Endothelial cell (in vitro differentiated cells): ENCODE measurements at regions not wholly inside any gene's neighbourhood (a gene's known extent, or its start where the extent isn't known, plus 50 kb on each side); places are given as distances from the start of the nearest gene placed in this dataset.
A peak's percentile ranks its signal among the peaks of the same experiment; 100 is the strongest.

Source experiments
- DNase-seq: peaks from one replicate; pipeline ENCODE4 v3.0.0; 2021; ENCODE audit warnings: low spot score
- H3K27ac Mint-ChIP-seq: one replicate; pipeline ENCODE4 v1.8.0; 2021; ENCODE audit warnings: mixed read lengths, inconsistent platforms; ENCODE audit not compliant: unreplicated experiment
- H3K27me3 Mint-ChIP-seq: one replicate; pipeline ENCODE4 v1.8.0; 2021; ENCODE audit warnings: mild to moderate bottlenecking, moderate library complexity, mixed read lengths, inconsistent platforms; ENCODE audit not compliant: unreplicated experiment
- H3K36me3 Mint-ChIP-seq: one replicate; pipeline ENCODE4 v1.8.0; 2021; ENCODE audit warnings: mild to moderate bottlenecking, low read depth, mixed read lengths, inconsistent platforms; ENCODE audit not compliant: unreplicated experiment
- H3K4me1 Mint-ChIP-seq: one replicate; pipeline ENCODE4 v1.8.0; 2021; ENCODE audit warnings: mild to moderate bottlenecking, mixed read lengths, inconsistent platforms; ENCODE audit not compliant: unreplicated experiment
- H3K4me3 Mint-ChIP-seq: one replicate; pipeline ENCODE4 v1.8.0; 2021; ENCODE audit warnings: mild to moderate bottlenecking, mixed read lengths, inconsistent platforms; ENCODE audit not compliant: unreplicated experiment
- H3K9me3 Mint-ChIP-seq: one replicate; pipeline ENCODE4 v1.8.0; 2021; ENCODE audit warnings: mixed read lengths, inconsistent platforms; ENCODE audit not compliant: unreplicated experiment
- TF ChIP-seq, protein P1 (sequence below): fragments of 200-600 bp; sonication (generic); IDR thresholded peaks from one replicate; pipeline ENCODE4 v1.5.0; 2021; ENCODE audit warnings: antibody characterized with exemption; ENCODE audit not compliant: unreplicated experiment

DNA sequence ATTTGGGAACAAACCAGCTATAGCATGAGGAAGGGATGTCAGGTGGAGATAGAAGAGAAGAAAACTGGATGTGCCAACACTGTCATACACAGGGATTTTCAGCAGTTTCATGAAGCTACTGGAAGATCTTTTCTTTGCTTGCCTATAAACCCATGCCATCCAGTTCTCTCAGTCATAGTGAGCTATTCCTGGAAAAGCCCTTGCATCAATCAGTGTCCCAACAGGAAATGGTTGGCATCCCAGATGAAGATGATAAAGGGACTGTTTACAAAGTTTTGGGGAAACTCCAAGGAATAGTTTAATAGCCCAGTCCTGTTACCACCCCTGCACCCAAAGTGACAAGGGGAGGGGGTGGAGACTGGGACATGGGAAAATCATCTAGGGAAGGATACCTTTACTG is 58.5 kb upstream of the ARGLU1 start:
- Mint-ChIP-seq H3K27ac (no peak overlapping the region), H3K36me3 (no peaks in the 10 kb centered on the region), H3K4me3 (no peak overlapping the region), H3K9me3 (no peaks in the 10 kb centered on the region), H3K27me3 (peaks cover 1% of the 10 kb centered on the region), H3K4me1 (peaks cover 47% of the 10 kb centered on the region)
- no peak for DNase-seq
- TF ChIP-seq, protein P1, sequence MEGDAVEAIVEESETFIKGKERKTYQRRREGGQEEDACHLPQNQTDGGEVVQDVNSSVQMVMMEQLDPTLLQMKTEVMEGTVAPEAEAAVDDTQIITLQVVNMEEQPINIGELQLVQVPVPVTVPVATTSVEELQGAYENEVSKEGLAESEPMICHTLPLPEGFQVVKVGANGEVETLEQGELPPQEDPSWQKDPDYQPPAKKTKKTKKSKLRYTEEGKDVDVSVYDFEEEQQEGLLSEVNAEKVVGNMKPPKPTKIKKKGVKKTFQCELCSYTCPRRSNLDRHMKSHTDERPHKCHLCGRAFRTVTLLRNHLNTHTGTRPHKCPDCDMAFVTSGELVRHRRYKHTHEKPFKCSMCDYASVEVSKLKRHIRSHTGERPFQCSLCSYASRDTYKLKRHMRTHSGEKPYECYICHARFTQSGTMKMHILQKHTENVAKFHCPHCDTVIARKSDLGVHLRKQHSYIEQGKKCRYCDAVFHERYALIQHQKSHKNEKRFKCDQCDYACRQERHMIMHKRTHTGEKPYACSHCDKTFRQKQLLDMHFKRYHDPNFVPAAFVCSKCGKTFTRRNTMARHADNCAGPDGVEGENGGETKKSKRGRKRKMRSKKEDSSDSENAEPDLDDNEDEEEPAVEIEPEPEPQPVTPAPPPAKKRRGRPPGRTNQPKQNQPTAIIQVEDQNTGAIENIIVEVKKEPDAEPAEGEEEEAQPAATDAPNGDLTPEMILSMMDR, result no peak

DNA sequence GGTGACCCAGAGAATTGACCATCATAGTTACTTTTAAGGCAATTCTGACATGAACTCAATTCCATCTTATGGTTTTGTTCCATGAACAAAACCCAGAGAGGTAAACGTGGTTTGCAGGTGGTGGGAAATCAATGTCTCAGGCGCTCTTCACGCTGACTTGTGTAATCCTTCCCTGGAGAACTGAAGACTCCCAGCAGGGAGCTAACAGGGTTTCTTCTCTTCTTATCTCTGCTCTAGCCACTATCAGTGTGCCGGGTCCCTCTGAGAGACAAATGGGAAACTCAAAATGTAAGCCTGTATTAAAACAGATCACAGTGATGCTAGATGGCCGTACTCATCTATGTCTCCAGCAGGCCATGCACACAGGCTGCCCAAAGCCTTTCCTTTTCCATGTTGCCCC is 57.6 kb upstream of the ARGLU1 start:
- Mint-ChIP-seq H3K27ac (no peak overlapping the region), H3K4me1 (peaks cover 52% of the 10 kb centered on the region), H3K36me3 (no peaks in the 10 kb centered on the region), H3K9me3 (no peaks in the 10 kb centered on the region), H3K4me3 (no peak overlapping the region), H3K27me3 (peaks cover 1% of the 10 kb centered on the region)
- TF ChIP-seq, protein P1, result no peak
- DNase-seq, result no peak

DNA sequence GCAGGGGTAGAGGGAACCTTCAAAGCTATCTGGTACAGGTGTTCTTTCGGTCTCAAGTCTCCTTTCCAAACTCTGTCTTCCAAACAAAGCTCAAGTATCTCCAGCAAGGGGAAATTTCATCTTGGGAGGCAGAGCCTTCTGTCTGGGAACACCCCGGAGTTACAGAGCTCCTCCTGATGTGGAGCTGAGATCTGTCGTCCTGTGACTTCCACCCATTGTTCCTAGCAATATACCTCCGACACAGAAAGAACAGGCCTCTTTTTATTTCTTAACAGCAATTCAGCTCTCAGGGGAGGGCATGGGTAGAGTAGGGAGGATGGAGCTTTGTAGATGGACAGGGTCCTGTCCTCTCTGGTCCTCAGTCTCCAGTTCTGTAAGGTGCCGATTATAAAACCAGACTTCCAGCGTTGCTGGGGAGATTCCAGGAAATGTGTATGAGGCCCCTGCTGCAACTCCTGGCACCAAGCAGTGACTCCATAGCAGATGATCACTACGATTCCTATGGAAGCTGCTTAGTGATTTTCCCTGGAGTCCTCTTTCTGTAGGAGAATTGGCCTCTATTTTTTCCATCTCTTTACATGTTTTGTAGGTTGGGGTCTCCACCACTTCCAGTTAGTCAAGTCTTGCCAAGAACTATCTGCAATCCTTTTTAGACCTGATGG is 56.0 kb upstream of the ARGLU1 start:
- no peak for DNase-seq
- no peaks in the 10 kb centered on the region for H3K9me3 Mint-ChIP-seq
- H3K36me3 Mint-ChIP-seq, result no peaks in the 10 kb centered on the region
- H3K4me3 Mint-ChIP-seq, result no peak overlapping the region
- H3K27ac Mint-ChIP-seq, result peak overlapping the region; percentile 86
- H3K27me3 Mint-ChIP-seq, result peaks cover 3% of the 10 kb centered on the region
- peaks cover 50% of the 10 kb centered on the region for H3K4me1 Mint-ChIP-seq
- TF ChIP-seq, protein P1, result no peak

DNA sequence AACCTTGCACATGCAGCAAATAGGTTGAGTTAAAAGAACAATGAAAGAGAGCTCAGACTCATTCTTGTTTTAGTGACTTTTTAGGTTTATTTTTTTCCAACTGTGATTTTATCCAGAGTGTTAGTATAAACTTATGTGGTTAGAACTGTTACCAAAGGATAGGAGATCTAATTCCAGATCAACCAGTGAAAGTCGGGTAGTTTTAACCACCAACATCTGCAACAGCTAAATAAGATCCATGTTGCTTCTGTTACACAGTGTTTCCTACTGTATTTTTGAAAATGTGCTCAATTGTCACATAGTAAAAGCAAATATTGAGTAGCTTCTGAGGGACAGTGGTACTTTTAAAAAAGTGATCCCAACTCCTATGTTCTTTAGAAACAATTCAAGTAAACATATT is 53.9 kb upstream of the ARGLU1 start:
- Mint-ChIP-seq H3K9me3 (no peaks in the 10 kb centered on the region), H3K27ac (no peak overlapping the region), H3K36me3 (no peaks in the 10 kb centered on the region), H3K4me1 (peaks cover 49% of the 10 kb centered on the region), H3K27me3 (peaks cover 5% of the 10 kb centered on the region), H3K4me3 (no peak overlapping the region)
- TF ChIP-seq, protein P1, result no peak
- no peak for DNase-seq

DNA sequence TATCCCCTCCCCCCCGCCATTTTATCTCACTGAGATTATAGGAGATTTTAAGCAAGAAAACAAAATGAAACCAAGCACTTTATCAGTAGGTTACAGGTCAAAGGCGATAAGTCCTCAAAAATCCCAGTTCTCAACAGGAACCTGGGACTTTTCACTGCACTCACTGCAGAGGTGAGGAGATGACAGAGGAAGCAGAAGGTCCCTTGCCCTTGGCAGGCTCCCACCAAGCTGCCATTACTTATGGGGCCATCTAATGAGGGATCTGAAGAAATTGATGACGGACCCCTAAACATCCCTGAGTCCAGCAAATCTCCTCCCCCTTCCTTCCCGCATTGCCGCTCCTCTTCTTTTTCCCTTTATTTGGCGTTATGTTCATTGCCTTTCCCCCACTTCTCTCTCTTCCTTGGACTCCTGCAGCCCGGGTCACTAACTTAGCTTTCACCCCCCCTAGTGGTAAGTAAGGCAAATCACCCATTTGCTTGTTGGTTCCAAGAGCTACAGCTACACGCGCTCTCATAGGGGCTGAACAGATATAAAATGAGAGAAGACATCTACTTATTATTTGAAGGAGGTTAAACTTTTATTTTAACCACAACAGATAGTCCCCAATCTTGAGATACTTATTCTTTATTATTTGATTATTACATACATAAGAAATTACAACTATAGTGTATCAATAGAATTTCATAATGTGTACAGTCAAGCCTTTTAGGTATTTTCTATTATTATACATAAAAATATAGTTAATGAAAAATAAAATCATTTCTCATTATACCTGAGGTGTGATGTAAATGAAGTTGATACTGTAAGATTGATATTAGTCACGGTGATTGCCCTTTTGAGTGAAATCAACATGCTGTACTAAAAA is 52.0 kb upstream of the ARGLU1 start:
- Mint-ChIP-seq H3K36me3 (no peaks in the 10 kb centered on the region), H3K9me3 (no peaks in the 10 kb centered on the region), H3K4me3 (no peak overlapping the region), H3K27ac (no peak overlapping the region), H3K27me3 (peaks cover 5% of the 10 kb centered on the region), H3K4me1 (peaks cover 40% of the 10 kb centered on the region)
- DNase-seq, result peak; percentile 26
- TF ChIP-seq, protein P1, result peak; percentile 78
